ENCODE measurements at regions not wholly inside any gene's neighbourhood (a gene's known extent, or its start where the extent isn't known, plus 50 kb on each side); places are given as distances from the start of the nearest gene placed in this dataset.
"Not testable (repeated sequence)": the region's sequence is repeated elsewhere in the genome, so short reads cannot be mapped to it uniquely, and the experiment has no call there.

GRCh38 chr2:195238379-195238778 lies 418.6 kb upstream of the SLC39A10 start:
- DNase-seq (ENCODE audit: low read depth in 3 of 3, low spot score in 2 of 3) = no peak

DNA sequence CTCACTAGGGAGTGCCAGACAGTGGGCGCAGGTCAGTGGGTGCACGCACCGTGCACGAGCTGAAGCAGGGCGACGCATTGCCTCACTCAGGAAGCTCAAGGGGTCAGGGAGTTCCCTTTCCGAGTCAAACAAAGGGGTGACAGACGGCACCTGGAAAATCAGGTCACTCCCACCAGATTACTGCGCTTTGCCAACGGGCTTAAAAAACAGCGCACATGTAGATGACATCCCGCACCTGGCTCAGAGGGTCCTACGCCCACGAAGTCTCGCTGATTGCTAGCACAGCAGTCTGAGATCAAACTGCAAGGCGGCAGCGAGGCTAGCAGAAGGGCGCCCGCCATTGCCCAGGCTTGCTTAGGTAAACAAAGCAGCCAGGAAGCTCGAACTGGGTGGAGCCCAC lies 428.5 kb upstream of the SLC39A10 start:
- not testable (repeated sequence) for DNase-seq (ENCODE audit: low read depth in 3 of 3, low spot score in 2 of 3)

GRCh38 chr2:195214072-195214471 lies 443.0 kb upstream of the SLC39A10 start:
- no peak for DNase-seq (ENCODE audit: low read depth in 3 of 3, low spot score in 2 of 3)

- DNase-seq (ENCODE audit: low read depth in 3 of 3, low spot score in 2 of 3) = no peak
These were observed 444.4 kb upstream of the SLC39A10 start for GRCh38 chr2:195212586-195212985.

DNA sequence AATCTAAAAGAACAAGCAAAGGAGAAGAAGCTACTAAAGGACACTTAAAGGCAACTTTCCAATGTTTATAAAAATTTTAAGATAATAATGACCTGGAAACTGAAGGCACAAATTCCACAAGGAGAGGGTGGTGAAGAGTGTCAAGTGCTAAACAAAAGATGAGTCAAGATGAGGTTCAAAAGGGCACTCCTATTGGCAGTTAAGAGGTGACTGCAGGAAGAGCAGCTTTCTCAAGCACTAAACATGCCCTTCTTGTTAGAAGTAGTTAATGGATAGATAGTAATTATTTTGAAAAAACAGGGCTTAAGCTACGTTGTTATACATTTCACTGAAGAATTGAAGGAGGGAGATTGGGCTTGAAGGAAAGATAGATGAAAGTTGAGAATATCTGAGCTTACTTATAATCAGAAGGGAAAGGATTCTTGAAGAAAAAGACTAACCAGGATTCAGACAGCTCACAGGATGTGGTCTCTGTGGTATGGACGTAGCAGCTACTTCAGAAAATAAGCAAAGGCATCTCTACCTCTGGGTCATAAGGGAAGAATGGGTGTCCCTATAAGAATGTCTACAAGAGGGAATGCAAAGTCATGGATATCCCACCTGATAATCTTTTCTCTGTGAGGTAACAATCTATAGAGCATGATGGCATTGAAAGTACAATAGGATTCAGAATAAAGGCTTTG lies 454.7 kb upstream of the SLC39A10 start:
- DNase-seq (ENCODE audit: low read depth in 3 of 3, low spot score in 2 of 3) = no peak

GRCh38 chr2:195199864-195200263 lies 457.2 kb upstream of the SLC39A10 start:
- DNase-seq (ENCODE audit: low read depth in 3 of 3, low spot score in 2 of 3) = no peak

GRCh38 chr2:195181059-195181705 lies 475.8 kb upstream of the SLC39A10 start:
- DNase-seq (ENCODE audit: low read depth in 3 of 3, low spot score in 2 of 3) = no peak

DNA sequence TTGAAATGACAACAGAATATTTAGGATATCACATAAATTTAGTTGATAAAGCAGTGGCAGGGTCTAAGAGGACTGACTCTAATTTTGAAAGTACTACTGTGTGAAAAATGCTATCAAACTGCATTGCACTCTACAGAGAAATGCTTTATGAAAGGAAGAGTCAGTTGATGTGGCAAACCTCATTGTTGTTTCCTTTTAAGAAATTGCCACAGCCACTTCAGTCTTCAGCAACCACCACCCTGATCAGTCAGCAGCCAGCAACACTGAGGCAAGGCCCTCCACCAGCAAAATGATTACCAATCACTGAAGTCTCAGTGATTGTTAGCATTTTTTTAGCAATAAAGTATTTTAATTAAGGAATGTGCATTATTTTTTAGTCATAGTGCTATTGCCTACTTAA lies 488.7 kb upstream of the SLC39A10 start:
- DNase-seq (ENCODE audit: low read depth in 3 of 3, low spot score in 2 of 3) = no peak

GRCh38 chr2:195164930-195165329 lies 492.1 kb upstream of the SLC39A10 start:
- DNase-seq (ENCODE audit: low read depth in 3 of 3, low spot score in 2 of 3) = no peak

DNA sequence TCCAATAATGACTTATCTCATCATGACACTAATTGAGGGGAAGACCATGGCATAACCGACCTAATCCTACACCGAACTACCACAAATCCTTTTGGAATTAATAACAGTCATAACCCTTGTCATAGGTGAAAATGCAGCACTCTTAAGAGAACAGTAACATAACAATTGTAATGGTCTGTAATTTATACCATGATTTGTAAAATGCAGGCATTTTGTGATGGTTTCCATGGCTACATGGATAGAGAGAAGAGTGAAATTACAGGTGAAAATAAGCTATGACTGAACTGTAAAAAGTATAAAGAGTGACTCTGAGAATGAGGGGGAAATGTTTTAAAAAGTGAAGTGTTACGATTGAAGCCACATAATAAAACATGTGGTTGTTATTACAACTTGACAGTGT lies 494.1 kb upstream of the SLC39A10 start:
- DNase-seq (ENCODE audit: low read depth in 3 of 3, low spot score in 2 of 3) = no peak

GRCh38 chr2:195162194-195162593 lies 494.8 kb upstream of the SLC39A10 start:
- no peak for DNase-seq (ENCODE audit: low read depth in 3 of 3, low spot score in 2 of 3)

GRCh38 chr2:195160963-195161362 lies 496.1 kb upstream of the SLC39A10 start:
- DNase-seq (ENCODE audit: low read depth in 3 of 3, low spot score in 2 of 3) = no peak

DNA sequence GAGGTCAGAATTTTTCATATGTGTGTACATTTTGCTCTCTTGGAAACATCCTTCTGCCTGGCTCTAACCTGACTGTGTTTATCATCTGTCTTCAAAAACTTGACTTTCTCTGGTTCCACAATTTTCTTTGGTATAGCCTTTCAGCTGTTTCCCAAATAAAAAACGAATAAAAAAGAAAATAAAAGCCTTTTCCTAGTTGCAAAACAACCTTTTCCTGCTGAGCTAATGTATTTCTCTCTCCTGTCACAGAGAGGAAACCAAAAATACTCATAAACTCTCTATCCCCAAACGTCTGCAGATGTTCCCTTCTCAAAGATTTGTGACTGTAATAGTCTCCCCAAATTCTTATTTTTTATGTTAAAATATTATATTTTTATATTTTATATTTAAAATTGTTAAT lies 505.3 kb upstream of the SLC39A10 start:
- no peak for DNase-seq (ENCODE audit: low read depth in 3 of 3, low spot score in 2 of 3)

DNA sequence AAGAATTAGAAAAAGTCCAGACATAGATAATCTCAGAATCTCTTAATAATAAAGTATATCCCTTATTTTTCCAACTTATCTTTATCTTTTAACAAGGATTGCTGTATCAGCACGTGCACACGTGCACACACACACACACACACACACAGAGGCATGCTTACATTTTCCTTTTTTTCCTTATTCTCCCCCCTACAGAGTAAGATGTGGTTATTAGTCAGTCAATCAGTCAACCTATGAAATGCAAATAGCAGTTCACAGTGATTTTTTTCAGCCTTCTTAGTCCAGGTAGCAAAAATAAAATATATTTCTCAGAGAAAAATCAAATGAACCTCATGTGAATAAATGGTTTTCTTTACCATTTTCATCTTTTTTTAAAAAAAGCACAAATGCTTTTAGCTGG lies 506.2 kb upstream of the SLC39A10 start:
- no peak for DNase-seq (ENCODE audit: low read depth in 3 of 3, low spot score in 2 of 3)

- DNase-seq (ENCODE audit: low read depth in 3 of 3, low spot score in 2 of 3) = no peak
These were observed 509.0 kb upstream of the SLC39A10 start for GRCh38 chr2:195148004-195148403.

GRCh38 chr2:195146761-195147541 lies 510.1 kb upstream of the SLC39A10 start:
- DNase-seq (ENCODE audit: low read depth in 3 of 3, low spot score in 2 of 3) = no peak

- DNase-seq (ENCODE audit: low read depth in 3 of 3, low spot score in 2 of 3) = no peak
These were observed 518.6 kb upstream of the SLC39A10 start for GRCh38 chr2:195138435-195138834.

DNA sequence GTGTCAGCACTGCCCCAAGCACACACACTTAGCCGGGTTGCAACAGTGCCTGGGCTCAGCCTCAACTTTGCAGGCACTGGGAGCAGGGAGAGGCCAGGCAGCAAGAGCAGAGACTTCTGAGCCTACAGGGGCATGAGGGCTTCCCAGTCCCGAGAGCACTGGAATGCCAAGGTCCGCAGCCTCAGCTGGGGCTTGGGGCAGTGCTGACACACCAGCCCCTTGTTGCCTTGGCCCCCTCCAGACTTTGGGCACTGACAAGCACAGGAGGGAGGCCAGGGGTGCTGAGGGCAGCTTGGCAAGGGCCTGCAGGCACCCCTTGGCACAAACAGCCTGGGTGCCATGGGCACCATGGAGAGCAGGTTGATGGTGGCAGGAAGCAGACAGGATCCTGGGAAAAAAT lies 531.1 kb upstream of the SLC39A10 start:
- not testable (repeated sequence) for DNase-seq (ENCODE audit: low read depth in 3 of 3, low spot score in 2 of 3)

DNA sequence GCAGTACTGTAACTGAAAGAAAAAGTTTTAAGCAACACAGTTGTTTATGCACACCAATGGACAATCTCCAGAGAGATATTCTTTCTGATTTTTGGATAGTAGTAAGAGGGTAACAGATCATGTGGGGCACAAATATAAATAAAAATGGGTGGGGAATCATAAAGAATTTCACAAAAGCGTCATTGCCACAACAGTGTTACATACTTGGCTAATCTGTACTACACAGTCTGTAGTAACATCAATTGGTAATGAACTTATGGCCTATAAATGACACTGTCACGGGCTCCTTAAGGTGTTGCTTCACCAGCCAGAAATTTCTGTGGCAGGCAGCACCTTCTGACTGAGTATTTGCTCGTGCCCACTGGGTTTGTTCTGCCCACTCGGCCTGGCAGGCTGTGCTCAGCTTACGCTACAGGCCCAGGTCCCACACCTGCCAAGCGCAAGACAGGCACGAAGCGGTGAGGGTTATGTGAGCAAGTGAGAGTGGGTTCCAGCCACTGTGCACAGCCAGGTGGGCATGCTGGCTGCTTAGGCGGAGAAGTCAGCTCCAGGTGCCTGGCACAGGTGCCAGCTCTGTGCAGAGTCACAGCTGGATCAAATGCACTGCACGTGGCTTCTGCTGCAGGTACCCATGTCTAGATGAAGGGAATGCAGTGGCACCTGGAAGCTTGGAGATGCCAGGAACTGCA lies 532.5 kb upstream of the SLC39A10 start:
- no peak for DNase-seq (ENCODE audit: low read depth in 3 of 3, low spot score in 2 of 3)

DNA sequence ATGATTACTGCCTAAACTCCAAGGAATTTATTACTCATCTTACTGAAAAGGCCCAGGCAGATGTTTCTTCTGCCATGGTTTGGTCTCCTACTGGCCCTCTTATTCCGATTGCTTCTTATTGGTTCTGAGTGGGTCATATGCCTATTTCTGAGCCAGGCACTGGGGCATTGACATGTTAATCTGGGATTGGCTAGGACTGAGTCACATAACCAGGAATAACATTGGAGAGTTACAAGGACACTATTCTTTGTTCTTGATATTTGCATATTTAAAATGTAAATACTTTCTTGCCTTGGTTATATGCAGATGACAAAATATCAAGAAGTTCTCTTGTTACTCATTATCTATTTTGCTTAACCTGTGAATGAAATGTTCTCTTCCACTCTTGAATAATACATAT lies 534.4 kb upstream of the SLC39A10 start:
- no peak for DNase-seq (ENCODE audit: low read depth in 3 of 3, low spot score in 2 of 3)

DNA sequence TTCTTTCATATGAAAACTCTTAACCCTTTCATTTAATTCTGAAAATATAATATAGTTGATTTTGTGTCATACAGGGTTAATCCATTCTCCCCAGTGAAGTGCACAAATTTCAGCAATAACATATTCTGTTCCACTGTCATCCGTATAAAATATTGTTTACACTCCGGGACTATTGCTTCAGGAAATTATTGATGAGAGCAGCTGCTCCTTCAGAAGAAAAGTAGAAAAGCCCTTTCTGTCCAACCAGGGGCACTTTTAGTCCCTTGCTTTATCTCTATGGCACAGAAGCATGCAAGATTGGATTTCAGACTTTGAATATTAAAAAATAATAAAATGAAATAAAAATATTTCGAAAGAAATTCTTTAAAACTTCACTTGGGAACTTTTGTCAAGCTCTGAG lies 535.7 kb upstream of the SLC39A10 start:
- DNase-seq (ENCODE audit: low read depth in 3 of 3, low spot score in 2 of 3) = no peak
